Neural cell (in vitro differentiated cells): ENCODE measurements at regions not wholly inside any gene's neighbourhood (a gene's known extent, or its start where the extent isn't known, plus 50 kb on each side); places are given as distances from the start of the nearest gene placed in this dataset.

ENCODE experiments used
- H2AFZ ChIP-seq: fragments of 200-600, 300-800 bp; sonication (generic), shearing (Covaris generic); 2 replicates; pipeline ENCODE4 v1.6.0; 2014; ENCODE audit warnings: low read depth, mild to moderate bottlenecking, antibody characterized with exemption, low read length, moderate library complexity
- H3F3A ChIP-seq: fragments of 200-600 bp; shearing (Covaris generic); 2 replicates; pipeline ENCODE4 v1.6.1; 2016; ENCODE audit warnings: mild to moderate bottlenecking, moderate library complexity, mixed read lengths, antibody characterized with exemption, low read length; ENCODE audit not compliant: insufficient read depth, poor library complexity, severe bottlenecking
- H3K27ac ChIP-seq: fragments of 200-600, 300-800 bp; sonication (generic), shearing (Covaris generic); 2 replicates; pipeline ENCODE4 v1.5.1; 2014; ENCODE audit warnings: mild to moderate bottlenecking, low read length, moderate library complexity
- H3K27me3 ChIP-seq: fragments of 300-800, 200-600 bp; sonication (generic), shearing (Covaris generic); 2 replicates; pipeline ENCODE4 v1.6.0; 2014; ENCODE audit warnings: mild to moderate bottlenecking, low read depth, low read length, moderate library complexity; ENCODE audit not compliant: insufficient read depth
- H3K36me3 ChIP-seq: fragments of 300-800, 200-600 bp; sonication (generic), shearing (Covaris generic); 2 replicates; pipeline ENCODE4 v1.5.1; 2014; ENCODE audit warnings: mild to moderate bottlenecking, antibody characterized with exemption, low read length, moderate library complexity; ENCODE audit not compliant: insufficient read depth
- H3K4me2 ChIP-seq: fragments of 300-800, 200-600 bp; sonication (generic), shearing (Covaris generic); 2 replicates; pipeline ENCODE4 v1.6.0; 2014; ENCODE audit warnings: mild to moderate bottlenecking, low read length
- H3K4me3 ChIP-seq: fragments of 300-800, 200-600 bp; sonication (generic), shearing (Covaris generic); 2 replicates; pipeline ENCODE4 v1.5.1; 2014; ENCODE audit warnings: mild to moderate bottlenecking, low read length, moderate library complexity
- H3K79me2 ChIP-seq: fragments of 200-600 bp; shearing (Covaris generic); replicated peaks from 2 replicates; pipeline ENCODE4 v1.6.0; 2014; ENCODE audit warnings: mild to moderate bottlenecking, low read length, moderate library complexity; ENCODE audit not compliant: insufficient read depth
- H3K9ac ChIP-seq: fragments of 300-800, 200-600 bp; sonication (generic), shearing (Covaris generic); 2 replicates; pipeline ENCODE4 v1.6.1; 2016; ENCODE audit warnings: mild to moderate bottlenecking, low read length, mixed read lengths
- H3K9me2 ChIP-seq: fragments of 200-600 bp; shearing (Covaris generic); 2 replicates; pipeline ENCODE4 v1.6.1; 2016; ENCODE audit warnings: mild to moderate bottlenecking, low read length, mixed read lengths; ENCODE audit not compliant: insufficient read depth
- H3K9me3 ChIP-seq: fragments of 200-600, 300-800 bp; sonication (generic), shearing (Covaris generic); 2 replicates; pipeline ENCODE4 v1.6.1; 2016; ENCODE audit warnings: mild to moderate bottlenecking, mixed run types, low read length, moderate library complexity, mixed read lengths
- H4K20me1 ChIP-seq: fragments of 200-600 bp; shearing (Covaris generic); 2 replicates; pipeline ENCODE4 v1.6.1; 2016; ENCODE audit warnings: mild to moderate bottlenecking, mixed run types; ENCODE audit not compliant: insufficient read depth
- EP300 ChIP-seq: fragments of 450-650 bp; conservative IDR thresholded peaks from 2 replicates; pipeline ENCODE4 v1.6.1; 2014; ENCODE audit warnings: antibody characterized with exemption, mild to moderate bottlenecking, moderate library complexity; ENCODE audit not compliant: poor library complexity, severe bottlenecking
- EZH2 ChIP-seq: fragments of 200-600, 300-800 bp; shearing (Covaris generic), sonication (generic); IDR thresholded peaks from 2 replicates; pipeline ENCODE4 v1.6.1; 2014; ENCODE audit warnings: antibody characterized with exemption, low read length, borderline replicate concordance, mild to moderate bottlenecking; ENCODE audit not compliant: insufficient read depth, poor library complexity, severe bottlenecking
- MXI1 ChIP-seq: fragments of 450-650 bp; conservative IDR thresholded peaks from 2 replicates; pipeline ENCODE4 v1.6.1; 2014; ENCODE audit warnings: antibody characterized with exemption, mild to moderate bottlenecking; ENCODE audit not compliant: poor library complexity, severe bottlenecking
- POLR2AphosphoS5 ChIP-seq: IDR thresholded peaks from 2 replicates; pipeline ENCODE4 v1.6.1; 2012
- RAD21 ChIP-seq: fragments of 450-650 bp; conservative IDR thresholded peaks from 2 replicates; pipeline ENCODE4 v1.6.1; 2014; ENCODE audit warnings: antibody characterized with exemption, mild to moderate bottlenecking, moderate library complexity
- SMC3 ChIP-seq: fragments of 450-650 bp; conservative IDR thresholded peaks from 2 replicates; pipeline ENCODE4 v1.6.1; 2014; ENCODE audit warnings: antibody characterized with exemption, mild to moderate bottlenecking, moderate library complexity; ENCODE audit not compliant: poor library complexity
- TAF1 ChIP-seq: IDR thresholded peaks from 2 replicates; pipeline ENCODE4 v1.6.1; 2012; ENCODE audit warnings: low read depth
- TF ChIP-seq, protein P1 (sequence below): IDR thresholded peaks from 2 replicates; pipeline ENCODE4 v1.6.1; 2012; ENCODE audit warnings: borderline replicate concordance
- TF ChIP-seq, protein P2 (sequence below): fragments of 450-650 bp; IDR thresholded peaks from 2 replicates; pipeline ENCODE4 v1.5.1; 2014; ENCODE audit warnings: antibody characterized with exemption, mild to moderate bottlenecking, moderate library complexity; ENCODE audit not compliant: poor library complexity, severe bottlenecking

DNA sequence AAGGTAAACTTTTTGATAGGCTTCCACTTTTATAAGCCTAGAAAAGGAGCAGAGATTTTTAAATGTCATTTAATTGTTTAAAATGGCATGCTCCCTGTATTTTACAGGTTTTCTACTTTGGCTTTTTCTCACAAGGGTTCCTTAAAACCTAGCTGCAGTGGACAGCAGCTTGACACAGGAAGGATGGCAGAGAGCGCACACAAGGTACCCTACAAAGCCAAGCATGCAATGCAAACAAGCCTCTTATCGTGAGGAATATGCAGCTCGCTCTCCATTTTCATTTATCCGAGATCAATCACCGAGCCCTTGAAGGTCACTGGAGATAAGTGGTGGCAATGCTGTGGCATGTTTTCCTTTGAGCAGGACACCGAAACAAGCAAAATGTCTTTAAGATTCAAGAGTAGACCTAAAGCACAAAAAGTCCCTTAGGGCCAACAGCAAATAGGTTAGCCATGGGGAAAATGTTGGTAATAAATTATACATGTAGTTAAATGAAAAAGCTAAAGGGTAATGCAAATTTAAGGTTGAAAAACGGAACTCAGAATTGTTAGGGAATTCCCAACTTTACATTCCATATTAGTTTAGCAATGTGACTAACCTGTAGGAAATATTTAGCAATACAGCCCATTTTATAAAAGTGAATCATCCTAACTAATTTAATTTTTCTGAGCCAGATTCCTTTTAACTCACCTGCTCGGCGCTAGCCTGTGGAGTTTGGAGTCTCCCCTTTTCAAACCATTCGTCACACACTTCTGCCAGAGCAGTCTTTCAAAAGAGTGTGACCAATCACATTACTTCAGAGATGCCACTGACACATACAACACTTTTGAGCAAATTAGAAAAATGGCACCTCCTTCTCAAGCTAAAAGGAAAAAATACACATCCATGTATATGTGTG is 337.9 kb upstream of the PKDCC start:
- no peak overlapping the region for H3K4me3 ChIP-seq
- no peak overlapping the region for H3K4me2 ChIP-seq
- TF ChIP-seq, protein P1, sequence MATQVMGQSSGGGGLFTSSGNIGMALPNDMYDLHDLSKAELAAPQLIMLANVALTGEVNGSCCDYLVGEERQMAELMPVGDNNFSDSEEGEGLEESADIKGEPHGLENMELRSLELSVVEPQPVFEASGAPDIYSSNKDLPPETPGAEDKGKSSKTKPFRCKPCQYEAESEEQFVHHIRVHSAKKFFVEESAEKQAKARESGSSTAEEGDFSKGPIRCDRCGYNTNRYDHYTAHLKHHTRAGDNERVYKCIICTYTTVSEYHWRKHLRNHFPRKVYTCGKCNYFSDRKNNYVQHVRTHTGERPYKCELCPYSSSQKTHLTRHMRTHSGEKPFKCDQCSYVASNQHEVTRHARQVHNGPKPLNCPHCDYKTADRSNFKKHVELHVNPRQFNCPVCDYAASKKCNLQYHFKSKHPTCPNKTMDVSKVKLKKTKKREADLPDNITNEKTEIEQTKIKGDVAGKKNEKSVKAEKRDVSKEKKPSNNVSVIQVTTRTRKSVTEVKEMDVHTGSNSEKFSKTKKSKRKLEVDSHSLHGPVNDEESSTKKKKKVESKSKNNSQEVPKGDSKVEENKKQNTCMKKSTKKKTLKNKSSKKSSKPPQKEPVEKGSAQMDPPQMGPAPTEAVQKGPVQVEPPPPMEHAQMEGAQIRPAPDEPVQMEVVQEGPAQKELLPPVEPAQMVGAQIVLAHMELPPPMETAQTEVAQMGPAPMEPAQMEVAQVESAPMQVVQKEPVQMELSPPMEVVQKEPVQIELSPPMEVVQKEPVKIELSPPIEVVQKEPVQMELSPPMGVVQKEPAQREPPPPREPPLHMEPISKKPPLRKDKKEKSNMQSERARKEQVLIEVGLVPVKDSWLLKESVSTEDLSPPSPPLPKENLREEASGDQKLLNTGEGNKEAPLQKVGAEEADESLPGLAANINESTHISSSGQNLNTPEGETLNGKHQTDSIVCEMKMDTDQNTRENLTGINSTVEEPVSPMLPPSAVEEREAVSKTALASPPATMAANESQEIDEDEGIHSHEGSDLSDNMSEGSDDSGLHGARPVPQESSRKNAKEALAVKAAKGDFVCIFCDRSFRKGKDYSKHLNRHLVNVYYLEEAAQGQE, result no peak
- no peak for TF ChIP-seq SMC3
- no peak for TF ChIP-seq EP300
- TF ChIP-seq, protein P2, sequence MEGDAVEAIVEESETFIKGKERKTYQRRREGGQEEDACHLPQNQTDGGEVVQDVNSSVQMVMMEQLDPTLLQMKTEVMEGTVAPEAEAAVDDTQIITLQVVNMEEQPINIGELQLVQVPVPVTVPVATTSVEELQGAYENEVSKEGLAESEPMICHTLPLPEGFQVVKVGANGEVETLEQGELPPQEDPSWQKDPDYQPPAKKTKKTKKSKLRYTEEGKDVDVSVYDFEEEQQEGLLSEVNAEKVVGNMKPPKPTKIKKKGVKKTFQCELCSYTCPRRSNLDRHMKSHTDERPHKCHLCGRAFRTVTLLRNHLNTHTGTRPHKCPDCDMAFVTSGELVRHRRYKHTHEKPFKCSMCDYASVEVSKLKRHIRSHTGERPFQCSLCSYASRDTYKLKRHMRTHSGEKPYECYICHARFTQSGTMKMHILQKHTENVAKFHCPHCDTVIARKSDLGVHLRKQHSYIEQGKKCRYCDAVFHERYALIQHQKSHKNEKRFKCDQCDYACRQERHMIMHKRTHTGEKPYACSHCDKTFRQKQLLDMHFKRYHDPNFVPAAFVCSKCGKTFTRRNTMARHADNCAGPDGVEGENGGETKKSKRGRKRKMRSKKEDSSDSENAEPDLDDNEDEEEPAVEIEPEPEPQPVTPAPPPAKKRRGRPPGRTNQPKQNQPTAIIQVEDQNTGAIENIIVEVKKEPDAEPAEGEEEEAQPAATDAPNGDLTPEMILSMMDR, result no peak
- no peak for TF ChIP-seq RAD21
- H3K9me3 ChIP-seq, result no peaks in the 10 kb centered on the region
- H4K20me1 ChIP-seq, result no peaks in the 10 kb centered on the region
- no peak overlapping the region for H3K27ac ChIP-seq
- H3K9ac ChIP-seq, result no peak overlapping the region
- no peaks in the 10 kb centered on the region for H3K36me3 ChIP-seq
- H3K79me2 ChIP-seq, result no peaks in the 10 kb centered on the region
- H2AFZ ChIP-seq, result no peak overlapping the region
- no peaks in the 10 kb centered on the region for H3F3A ChIP-seq
- H3K9me2 ChIP-seq, result no peaks in the 10 kb centered on the region
- no peaks in the 10 kb centered on the region for H3K27me3 ChIP-seq

DNA sequence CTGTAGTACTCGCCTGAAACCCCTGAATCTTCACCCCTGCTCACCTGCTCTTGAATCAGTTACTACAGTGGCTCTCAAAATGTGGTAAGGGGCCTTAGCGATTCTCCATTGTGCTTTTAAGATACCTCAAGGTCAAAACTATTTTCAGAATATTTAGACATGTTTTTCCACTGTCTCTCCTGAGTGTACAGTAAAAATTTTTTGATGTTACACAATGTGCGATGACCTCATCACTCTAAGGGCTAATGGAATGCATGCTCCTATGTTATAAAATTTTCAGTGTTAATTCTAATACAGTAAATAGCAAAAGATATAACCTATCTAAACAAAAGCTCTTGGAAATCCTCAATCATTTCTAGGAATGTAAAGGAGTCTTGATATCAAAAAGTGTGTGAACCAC is 336.9 kb upstream of the PKDCC start:
- no peaks in the 10 kb centered on the region for H4K20me1 ChIP-seq
- H3K9me3 ChIP-seq, result no peaks in the 10 kb centered on the region
- H3F3A ChIP-seq, result no peaks in the 10 kb centered on the region
- no peak overlapping the region for H3K9ac ChIP-seq
- no peaks in the 10 kb centered on the region for H3K27me3 ChIP-seq
- H3K27ac ChIP-seq, result no peak overlapping the region
- H2AFZ ChIP-seq, result no peak overlapping the region
- H3K4me2 ChIP-seq, result no peak overlapping the region
- TF ChIP-seq MXI1 (no peak), EZH2 (no peak), POLR2AphosphoS5 (no peak), EP300 (no peak), SMC3 (no peak), RAD21 (no peak), TAF1 (no peak)
- TF ChIP-seq, protein P2, result no peak
- TF ChIP-seq, protein P1, result no peak
- no peak overlapping the region for H3K4me3 ChIP-seq
- H3K36me3 ChIP-seq, result no peaks in the 10 kb centered on the region
- no peaks in the 10 kb centered on the region for H3K9me2 ChIP-seq
- no peaks in the 10 kb centered on the region for H3K79me2 ChIP-seq
